ENCODE measurements at regions not wholly inside any gene's neighbourhood (a gene's known extent, or its start where the extent isn't known, plus 50 kb on each side); places are given as distances from the start of the nearest gene placed in this dataset.
A peak's percentile ranks its signal among the peaks of the same experiment; 100 is the strongest.

DNA sequence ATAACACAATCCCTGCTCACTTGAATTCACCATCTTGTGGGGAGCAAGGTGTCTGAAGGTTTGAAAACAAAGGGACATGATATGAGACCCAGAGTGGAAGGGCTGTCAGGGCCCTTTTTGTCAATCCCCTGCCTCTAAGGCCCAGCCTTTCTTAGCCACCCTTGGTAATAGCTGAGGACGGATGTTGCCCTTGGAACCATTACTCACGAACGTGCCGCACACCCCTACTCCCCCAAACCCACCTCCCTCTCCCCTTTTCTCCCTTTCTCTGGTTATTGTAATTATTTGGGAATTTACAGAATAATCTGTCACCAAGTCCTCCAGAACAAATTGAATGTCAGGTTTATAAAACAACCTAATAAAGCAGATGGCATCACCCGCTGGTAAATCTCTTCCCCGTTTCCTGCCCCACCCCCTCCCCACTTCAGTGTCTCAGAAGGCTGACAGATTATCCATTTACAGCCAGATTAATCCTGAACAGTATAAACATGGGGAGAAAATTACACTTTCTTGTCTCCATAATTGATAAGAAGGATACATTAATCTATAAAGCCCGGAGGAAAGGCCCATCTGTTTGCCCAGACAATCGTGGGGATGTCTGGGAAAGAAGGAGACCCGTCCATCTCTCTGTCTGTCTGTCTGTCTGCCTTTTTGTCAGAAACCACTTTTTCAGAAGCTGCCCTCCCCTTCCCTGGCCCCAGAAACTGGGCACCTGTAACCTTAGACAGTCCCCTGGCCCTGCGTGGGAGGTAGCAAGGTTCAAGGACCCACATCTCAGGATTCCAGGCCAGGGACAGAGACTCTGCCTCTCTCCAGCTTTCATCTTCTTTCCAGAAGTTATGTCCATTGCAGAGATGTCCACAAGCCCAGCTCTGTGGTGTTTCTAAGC, 60.6 kb upstream of the CD34 start:
- DNase-seq (no peak), ATAC-seq (no peak)
- no peaks in the 10 kb centered on the region for H3K4me1 Mint-ChIP-seq (ENCODE audit: low read depth)
- no peaks in the 10 kb centered on the region for H3K36me3 Mint-ChIP-seq (ENCODE audit: insufficient read depth)
- no peak overlapping the region for H3K4me3 Mint-ChIP-seq
- H3K27me3 Mint-ChIP-seq (ENCODE audit: low read depth) = peaks cover 21% of the 10 kb centered on the region
- H3K9me3 Mint-ChIP-seq = no peaks in the 10 kb centered on the region

DNA sequence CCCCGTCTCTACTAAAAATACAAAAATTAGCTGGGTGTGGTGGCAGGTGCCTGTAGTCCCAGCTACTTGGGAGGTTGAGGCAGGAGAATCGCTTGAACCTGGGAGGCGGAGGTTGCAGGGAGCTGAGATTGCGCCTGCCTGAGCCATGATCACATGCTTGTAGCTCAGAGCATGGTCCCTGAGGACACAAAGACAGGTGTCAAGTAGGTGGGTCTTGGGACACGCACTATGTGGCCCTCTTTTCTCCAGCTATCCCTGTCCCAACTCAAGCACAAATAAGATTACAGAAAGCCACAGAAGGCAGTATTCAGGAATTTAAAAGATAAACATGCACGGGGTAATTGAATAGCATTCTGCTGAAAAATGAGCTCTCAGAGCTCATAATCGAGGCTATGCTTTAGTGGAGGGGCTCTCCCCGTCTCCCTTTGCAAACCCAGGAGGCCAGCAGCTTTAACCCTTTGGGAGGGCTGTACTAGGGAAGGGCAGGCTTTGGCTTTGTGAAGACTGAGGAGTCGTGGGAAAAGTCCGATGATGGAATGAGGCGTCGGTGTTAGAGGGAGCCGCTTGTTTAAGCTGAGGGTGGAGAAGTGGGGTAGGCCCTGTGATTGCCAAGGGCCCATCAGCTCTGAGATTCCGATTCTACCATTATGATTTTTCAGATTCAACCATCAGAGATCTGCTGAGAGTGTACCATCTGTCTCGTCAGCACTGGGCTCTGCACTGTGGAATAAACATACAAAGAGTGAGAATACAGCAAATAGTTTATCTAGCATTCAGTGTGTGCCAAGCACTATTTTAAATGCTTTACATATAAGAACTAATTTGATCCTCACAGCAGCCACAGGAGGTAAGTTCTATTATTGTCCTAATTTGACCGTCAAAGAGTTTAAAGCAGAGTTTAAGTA, 59.7 kb upstream of the CD34 start:
- ATAC-seq = no peak
- DNase-seq = no peak
- no peaks in the 10 kb centered on the region for H3K9me3 Mint-ChIP-seq
- H3K36me3 Mint-ChIP-seq (ENCODE audit: insufficient read depth) = no peaks in the 10 kb centered on the region
- H3K4me3 Mint-ChIP-seq = no peak overlapping the region
- peaks cover 21% of the 10 kb centered on the region for H3K27me3 Mint-ChIP-seq (ENCODE audit: low read depth)
- no peaks in the 10 kb centered on the region for H3K4me1 Mint-ChIP-seq (ENCODE audit: low read depth)

DNA sequence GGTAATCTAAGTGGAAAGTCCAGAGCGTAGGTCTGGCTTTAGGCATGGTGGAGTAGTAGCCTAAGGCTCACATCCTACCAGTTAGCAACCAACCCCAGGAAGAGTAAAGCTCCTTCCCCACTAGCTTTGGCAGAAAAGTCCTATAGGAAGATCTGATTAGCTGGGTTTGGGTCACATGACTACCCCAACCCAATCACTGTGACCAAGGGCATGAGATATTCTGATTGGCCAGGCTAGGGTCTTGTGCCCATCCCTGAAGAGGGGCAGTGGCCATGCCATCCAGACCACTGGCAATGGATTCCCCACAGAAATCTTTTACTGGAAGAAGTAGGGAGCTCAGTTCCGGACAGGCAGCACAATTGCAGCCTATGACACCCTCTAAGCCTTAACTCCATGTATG, 58.6 kb upstream of the CD34 start:
- no peak for DNase-seq
- H3K9me3 Mint-ChIP-seq = no peaks in the 10 kb centered on the region
- peaks cover 20% of the 10 kb centered on the region for H3K27me3 Mint-ChIP-seq (ENCODE audit: low read depth)
- H3K4me1 Mint-ChIP-seq (ENCODE audit: low read depth) = no peaks in the 10 kb centered on the region
- H3K4me3 Mint-ChIP-seq = no peak overlapping the region
- no peaks in the 10 kb centered on the region for H3K36me3 Mint-ChIP-seq (ENCODE audit: insufficient read depth)
- no peak for ATAC-seq

DNA sequence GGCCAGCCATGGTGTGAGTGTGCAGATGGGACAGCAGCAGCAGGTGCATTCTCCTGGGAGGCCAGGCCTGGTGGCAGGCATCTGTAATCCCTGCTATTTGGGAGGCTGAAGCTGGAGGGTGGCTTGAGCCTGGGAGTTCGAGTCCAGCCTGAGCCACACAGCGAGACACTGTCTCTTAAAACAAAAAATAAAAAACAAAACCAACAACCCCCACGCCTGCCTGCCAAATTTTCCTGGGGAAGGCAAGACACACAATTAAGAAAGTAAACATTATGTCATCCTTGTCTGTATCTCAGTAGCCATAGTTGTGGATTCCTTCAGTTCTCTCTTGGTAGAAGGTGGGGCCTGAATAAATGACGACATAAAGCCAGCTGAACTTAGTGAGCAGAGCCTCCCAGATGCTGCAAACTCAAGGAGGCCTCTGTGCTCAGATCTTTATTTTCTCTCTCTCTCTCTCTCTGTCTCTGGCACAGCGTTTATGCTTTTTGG, 57.6 kb upstream of the CD34 start:
- Mint-ChIP-seq H3K4me1 (ENCODE audit: low read depth) (no peaks in the 10 kb centered on the region), H3K27me3 (ENCODE audit: low read depth) (peaks cover 19% of the 10 kb centered on the region), H3K4me3 (no peak overlapping the region), H3K36me3 (ENCODE audit: insufficient read depth) (no peaks in the 10 kb centered on the region), H3K9me3 (no peaks in the 10 kb centered on the region)
- ATAC-seq (no peak), DNase-seq (no peak)

DNA sequence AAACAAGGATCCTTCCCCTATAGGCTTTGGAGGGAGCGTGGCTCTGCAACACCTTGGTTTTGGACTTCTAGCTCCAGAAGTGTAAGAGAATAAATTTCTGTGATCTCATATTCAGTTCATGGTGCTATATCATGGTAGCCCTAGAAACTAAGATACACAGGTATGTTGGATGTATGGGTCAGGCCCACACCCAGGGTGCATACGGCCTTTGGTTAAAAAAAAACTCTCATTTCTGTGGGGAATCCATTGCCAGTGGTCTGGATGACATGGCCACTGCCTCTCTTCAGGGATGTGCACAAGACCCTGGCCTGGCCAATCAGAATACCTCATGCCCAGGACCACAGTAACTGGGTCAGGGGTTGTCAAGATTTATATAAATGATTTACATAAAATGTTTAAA, 56.8 kb upstream of the CD34 start:
- DNase-seq = no peak
- Mint-ChIP-seq H3K27me3 (ENCODE audit: low read depth) (peaks cover 14% of the 10 kb centered on the region), H3K36me3 (ENCODE audit: insufficient read depth) (no peaks in the 10 kb centered on the region), H3K4me1 (ENCODE audit: low read depth) (peaks cover 1% of the 10 kb centered on the region), H3K4me3 (no peak overlapping the region), H3K9me3 (no peaks in the 10 kb centered on the region)
- ATAC-seq = no peak

DNA sequence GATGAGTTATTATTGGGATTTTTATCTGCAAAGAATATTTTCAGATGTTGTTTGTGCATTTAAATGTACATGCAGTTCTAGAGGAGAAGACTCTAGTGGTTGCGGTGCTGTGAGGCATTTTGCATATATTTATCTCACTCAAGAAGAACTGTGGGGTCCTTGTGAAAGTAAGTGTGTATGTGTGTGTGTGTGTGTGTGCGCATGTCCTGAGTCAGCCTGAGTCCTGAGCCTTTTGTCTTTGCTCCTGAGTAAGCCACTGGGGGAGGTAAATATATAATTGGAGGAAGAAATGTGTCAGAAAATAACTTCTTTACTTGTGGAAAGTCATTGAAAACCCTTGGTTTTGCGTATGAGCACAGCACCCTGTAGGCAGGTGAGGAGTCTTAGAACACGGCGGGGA, 55.6 kb upstream of the CD34 start:
- H3K36me3 Mint-ChIP-seq (ENCODE audit: insufficient read depth) = no peaks in the 10 kb centered on the region
- ATAC-seq = no peak

DNA sequence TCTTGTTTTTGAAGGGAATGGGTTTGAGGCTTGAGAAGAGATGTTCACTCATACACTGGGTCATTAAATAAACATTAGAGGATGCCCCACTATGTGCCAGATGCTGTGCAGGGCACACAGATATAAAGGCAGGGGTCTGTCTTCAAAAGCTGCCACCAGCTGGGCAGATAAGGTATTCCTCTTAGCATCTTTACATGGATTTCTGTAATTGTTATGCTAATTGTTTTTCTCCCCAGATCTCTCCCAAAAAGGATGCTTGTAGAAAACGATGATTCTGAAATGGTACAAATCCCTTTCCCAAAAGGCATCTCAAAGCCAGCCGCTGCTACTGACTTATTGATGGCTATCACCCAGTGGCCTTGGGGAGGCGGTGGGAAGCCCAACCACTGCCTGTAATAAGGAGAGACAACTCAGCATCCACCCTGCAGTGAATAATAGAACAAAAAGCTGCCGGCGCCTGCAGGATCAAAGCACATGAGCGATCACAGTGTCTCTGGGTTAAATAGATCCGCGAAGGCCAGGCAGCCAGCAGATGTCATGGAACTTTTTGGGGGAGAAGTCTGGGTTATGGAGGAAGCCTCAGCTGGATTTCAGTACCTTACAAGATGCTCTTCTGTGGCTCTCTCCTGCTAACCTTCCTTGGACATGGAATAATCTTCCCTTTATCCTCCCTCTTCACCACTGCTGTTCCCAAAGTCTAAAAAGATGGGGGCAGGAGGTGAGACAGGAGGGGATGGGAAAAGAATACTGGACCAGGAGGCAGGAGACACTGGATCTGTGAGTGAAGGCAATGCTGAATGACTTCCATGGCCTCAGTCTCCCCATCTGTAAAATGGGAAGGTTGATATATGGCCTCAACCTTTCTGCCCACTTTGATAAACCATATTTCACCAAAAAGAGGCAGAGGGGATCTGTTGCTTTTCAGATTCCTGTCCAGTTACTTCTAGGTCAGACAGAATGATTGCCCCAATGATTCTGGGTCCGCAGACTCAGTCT, 54.8 kb upstream of the CD34 start:
- no peak for ATAC-seq
- H3K4me3 Mint-ChIP-seq = no peak overlapping the region

More for the DNA sequence above, 55.6 kb upstream of the CD34 start:
- H3K4me3 Mint-ChIP-seq = no peak overlapping the region
- H3K27me3 Mint-ChIP-seq (ENCODE audit: low read depth) = peaks cover 10% of the 10 kb centered on the region
- no peak for DNase-seq
- no peaks in the 10 kb centered on the region for H3K9me3 Mint-ChIP-seq
- peaks cover 5% of the 10 kb centered on the region for H3K4me1 Mint-ChIP-seq (ENCODE audit: low read depth)

DNA sequence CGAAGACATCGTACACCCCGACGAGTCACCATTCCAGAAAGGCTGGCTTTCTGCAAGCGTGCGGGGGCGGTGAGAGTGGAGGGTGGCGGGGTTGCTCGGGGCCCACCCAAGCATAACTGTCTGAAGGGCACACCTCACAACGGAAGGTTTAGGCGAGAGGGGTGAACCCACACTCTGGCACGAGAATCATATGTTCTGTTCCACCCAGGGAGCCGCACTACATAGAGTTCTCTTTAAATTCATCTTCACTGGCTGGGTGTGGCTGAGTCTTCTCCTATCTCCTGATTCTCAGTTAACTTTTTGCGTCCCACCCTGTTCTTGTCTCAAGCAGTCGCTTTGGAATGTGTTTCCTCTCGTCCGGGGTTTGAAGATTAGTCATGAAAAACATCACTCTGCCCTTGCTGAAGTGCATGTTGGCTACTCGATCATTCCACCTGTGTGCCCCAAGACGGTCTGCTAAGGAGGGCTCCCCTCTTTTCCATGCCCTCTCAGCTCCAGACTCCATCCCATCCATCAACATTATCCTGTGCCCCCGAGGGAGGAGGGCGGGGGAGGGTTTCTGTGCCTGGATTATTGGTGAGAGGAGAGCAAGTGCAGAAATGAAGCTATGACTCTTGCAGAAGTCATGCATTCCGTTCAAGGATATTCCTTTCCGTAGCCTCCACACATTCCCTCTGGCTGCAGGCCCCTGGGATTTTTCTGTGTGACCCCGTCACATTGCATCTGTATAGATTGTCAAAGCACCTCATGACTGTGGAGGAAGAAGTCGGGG, 53.5 kb upstream of the CD34 start:
- H3K4me1 Mint-ChIP-seq (ENCODE audit: low read depth) = peaks cover 5% of the 10 kb centered on the region
- ATAC-seq (no peak), DNase-seq (no peak)
- no peaks in the 10 kb centered on the region for H3K36me3 Mint-ChIP-seq (ENCODE audit: insufficient read depth)
- H3K9me3 Mint-ChIP-seq = no peaks in the 10 kb centered on the region
- H3K4me3 Mint-ChIP-seq = peak overlapping the region; percentile 53
- peaks cover 30% of the 10 kb centered on the region for H3K27me3 Mint-ChIP-seq (ENCODE audit: low read depth)

More for the DNA sequence above, 54.8 kb upstream of the CD34 start:
- H3K9me3 Mint-ChIP-seq = no peaks in the 10 kb centered on the region
- DNase-seq = no peak
- peaks cover 5% of the 10 kb centered on the region for H3K4me1 Mint-ChIP-seq (ENCODE audit: low read depth)
- no peaks in the 10 kb centered on the region for H3K36me3 Mint-ChIP-seq (ENCODE audit: insufficient read depth)
- H3K27me3 Mint-ChIP-seq (ENCODE audit: low read depth) = peaks cover 17% of the 10 kb centered on the region

DNA sequence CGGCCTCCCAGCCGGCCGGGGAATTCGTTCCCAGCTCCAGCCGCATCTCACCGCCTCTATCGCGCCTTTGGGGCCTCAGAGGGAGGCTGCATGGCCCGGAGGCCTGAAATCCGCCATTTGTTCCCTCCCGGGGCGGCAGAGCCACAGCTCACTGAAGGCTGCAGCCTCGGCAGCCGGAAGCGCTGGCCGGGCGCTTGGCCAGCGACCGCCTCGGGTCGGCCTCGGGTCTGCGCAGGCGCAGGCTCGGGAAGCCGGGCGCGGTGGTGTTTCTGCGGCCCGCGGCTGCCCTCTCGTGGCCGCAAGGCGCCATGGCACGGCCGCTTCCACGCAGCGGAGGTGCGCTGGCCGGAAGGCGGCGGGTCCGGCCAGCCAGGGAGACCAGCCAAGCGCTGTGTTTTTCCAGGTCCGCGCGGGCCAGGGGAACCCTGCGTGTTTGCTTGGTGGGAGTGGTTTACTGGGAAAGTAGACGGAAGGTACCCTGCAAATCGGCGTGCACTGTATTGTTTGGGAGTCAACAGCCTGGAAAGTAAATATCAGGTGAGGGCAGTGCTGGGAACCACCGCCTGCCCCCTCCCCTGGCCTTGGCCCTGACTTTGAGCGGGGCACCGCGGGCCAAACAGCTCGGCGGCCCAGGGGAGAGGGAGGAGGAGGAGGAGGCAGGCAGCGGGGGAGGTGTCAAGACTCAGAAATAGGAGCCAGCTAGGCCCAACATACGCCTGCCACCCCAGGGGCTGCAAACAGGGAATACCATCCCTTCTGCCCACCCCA, 52.7 kb upstream of the CD34 start:
- Mint-ChIP-seq H3K9me3 (no peaks in the 10 kb centered on the region), H3K36me3 (ENCODE audit: insufficient read depth) (no peaks in the 10 kb centered on the region), H3K4me1 (ENCODE audit: low read depth) (peaks cover 5% of the 10 kb centered on the region), H3K27me3 (ENCODE audit: low read depth) (peaks cover 34% of the 10 kb centered on the region), H3K4me3 (peak overlapping the region; percentile 81)
- DNase-seq (peak; percentile 76), ATAC-seq (peak; percentile 84 to 87)

DNA sequence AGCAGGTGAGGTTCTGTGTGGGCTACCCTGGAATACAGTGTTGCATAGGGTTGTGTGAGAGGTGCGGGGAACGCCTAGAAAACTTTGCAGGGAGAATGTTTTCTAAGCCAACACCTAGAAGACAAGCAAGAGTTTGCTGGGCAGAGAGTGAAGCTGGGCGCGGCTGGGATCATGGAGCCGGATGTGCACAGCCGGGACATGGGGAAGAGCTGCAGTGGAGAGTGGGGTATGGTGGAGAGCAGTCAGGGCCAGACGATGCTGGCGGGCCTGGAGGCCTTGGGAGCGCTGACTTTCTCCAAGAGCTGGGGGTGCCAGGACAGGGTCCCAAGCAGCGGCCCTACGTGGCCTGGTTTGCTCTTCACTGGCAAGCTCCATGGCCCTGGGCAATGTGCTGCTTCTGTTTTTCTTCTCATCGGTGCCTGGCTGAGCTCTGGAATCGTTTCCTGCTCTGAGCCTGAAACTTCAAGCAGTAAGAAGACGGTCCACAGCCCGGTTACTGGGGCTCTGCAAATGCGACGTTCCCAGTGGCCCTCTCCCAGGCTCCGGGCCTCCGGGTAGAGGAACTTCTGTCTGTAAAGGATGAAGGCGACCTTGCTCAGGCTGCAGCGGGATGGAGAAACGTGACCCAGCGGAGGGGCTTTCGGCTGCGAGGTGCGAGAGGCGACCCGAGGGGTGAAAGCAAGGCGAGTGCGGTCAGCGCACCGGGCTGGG, 51.9 kb upstream of the CD34 start:
- H3K27me3 Mint-ChIP-seq (ENCODE audit: low read depth) = peaks cover 41% of the 10 kb centered on the region

More for the DNA sequence above, 51.9 kb upstream of the CD34 start:
- H3K4me3 Mint-ChIP-seq = peak overlapping the region; percentile 81
- DNase-seq (no peak), ATAC-seq (peak; percentile 14 to 24)
- H3K9me3 Mint-ChIP-seq = no peaks in the 10 kb centered on the region
- H3K4me1 Mint-ChIP-seq (ENCODE audit: low read depth) = peaks cover 5% of the 10 kb centered on the region
- H3K36me3 Mint-ChIP-seq (ENCODE audit: insufficient read depth) = no peaks in the 10 kb centered on the region
